Dendritic cell treated with granulocyte-macrophage colony-stimulating factor and Interleukin-4, amounts not matched to agents 40 ng/mL and 50 ng/mL, for 4 days (primary cell): ENCODE measurements at regions not wholly inside any gene's neighbourhood (a gene's known extent, or its start where the extent isn't known, plus 50 kb on each side); places are given as distances from the start of the nearest gene placed in this dataset.

Experiments
- H3K27ac Mint-ChIP-seq: one replicate; pipeline ENCODE4 v1.8.0; 2022; ENCODE audit warnings: mild to moderate bottlenecking, mixed read lengths
- H3K27me3 Mint-ChIP-seq: one replicate; pipeline ENCODE4 v1.8.0; 2022; ENCODE audit warnings: mild to moderate bottlenecking, mixed read lengths
- H3K36me3 Mint-ChIP-seq: one replicate; pipeline ENCODE4 v1.8.0; 2022; ENCODE audit warnings: low read depth, mixed read lengths
- H3K4me1 Mint-ChIP-seq: one replicate; pipeline ENCODE4 v1.8.0; 2022; ENCODE audit warnings: low read depth, mixed read lengths
- H3K4me3 Mint-ChIP-seq: one replicate; pipeline ENCODE4 v1.8.0; 2022; ENCODE audit warnings: mild to moderate bottlenecking, moderate library complexity, mixed read lengths
- H3K9me3 Mint-ChIP-seq: one replicate; pipeline ENCODE4 v1.8.0; 2022; ENCODE audit warnings: mixed read lengths
- intact Hi-C: fragments of 100-400 bp; cut with micrococcal nuclease; formaldehyde crosslinking; loops from one replicate; pipeline ENCODE4 v1.15.0; 2022

DNA sequence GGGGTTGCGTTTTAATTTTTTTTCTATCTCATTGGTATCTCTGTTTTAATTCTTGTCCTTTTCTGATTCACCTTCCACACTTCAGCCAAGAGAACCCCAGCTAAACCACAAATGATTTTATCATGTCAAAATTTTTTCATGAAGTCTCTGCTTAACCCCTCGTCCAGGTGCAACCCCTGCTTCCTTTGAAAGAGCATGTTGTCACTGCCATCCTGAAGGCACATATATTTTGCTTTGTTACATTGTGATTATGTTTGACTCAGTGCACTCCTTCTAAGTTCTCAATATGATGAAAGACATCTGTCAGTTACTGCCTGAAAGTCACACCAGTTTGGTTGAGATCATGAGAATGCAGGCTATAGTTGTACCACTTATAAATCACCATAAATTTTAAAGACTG, 99.9 kb upstream of the FMR1 start:
- H3K9me3 Mint-ChIP-seq, result no peaks in the 10 kb centered on the region
- no peak overlapping the region for H3K4me3 Mint-ChIP-seq
- no peaks in the 10 kb centered on the region for H3K4me1 Mint-ChIP-seq
- H3K36me3 Mint-ChIP-seq, result no peaks in the 10 kb centered on the region
- H3K27ac Mint-ChIP-seq, result no peak overlapping the region
- intact Hi-C loops, result no loop called here
- no peaks in the 10 kb centered on the region for H3K27me3 Mint-ChIP-seq

DNA sequence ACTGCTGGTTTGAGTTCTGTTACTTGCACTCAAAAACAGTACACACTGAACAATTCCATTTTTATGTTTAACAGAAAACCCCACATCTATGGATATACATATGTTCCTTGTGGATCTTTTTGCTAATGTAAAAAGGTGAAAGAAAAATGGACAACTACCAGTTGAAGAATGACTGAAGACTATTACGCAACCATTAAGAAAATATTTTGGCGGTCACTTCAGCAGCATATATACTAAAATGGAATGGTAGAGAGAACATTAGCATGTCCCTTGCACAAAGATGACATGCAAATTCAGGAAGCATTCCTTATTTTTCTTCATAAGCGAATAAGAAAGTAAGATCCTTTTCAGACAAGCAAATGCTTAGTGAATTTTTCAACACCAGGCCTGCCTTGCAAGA, 84.6 kb upstream of the FMR1 start:
- intact Hi-C loops, result no loop called here
- H3K9me3 Mint-ChIP-seq, result peaks cover 25% of the 10 kb centered on the region

DNA sequence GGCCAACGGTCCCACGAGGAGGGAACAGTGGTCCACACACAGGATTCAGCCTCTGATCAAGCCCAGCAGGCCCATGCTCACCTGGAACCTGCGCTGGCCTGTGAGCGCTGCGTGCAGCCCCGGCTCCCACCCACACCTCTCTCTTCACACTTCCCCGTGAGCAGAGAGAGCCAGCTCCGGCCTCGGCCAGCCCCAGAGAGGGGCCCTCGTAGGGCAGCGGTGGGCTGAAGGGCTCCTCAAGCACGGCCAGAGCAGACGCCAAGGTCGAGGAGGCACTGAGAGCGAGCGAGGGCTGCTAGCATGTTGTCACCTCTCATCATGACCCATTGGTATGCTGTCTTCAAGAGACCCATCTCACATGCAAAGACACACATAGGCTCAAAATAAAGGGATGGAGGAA, 83.0 kb upstream of the FMR1 start:
- intact Hi-C loops, result no loop called here
- H3K27me3 Mint-ChIP-seq, result peaks cover 1% of the 10 kb centered on the region
- H3K9me3 Mint-ChIP-seq, result peaks cover 19% of the 10 kb centered on the region

More for the DNA sequence above, 84.6 kb upstream of the FMR1 start:
- no peaks in the 10 kb centered on the region for H3K36me3 Mint-ChIP-seq
- no peaks in the 10 kb centered on the region for H3K27me3 Mint-ChIP-seq
- H3K27ac Mint-ChIP-seq, result no peak overlapping the region
- no peak overlapping the region for H3K4me3 Mint-ChIP-seq
- H3K4me1 Mint-ChIP-seq, result no peaks in the 10 kb centered on the region

DNA sequence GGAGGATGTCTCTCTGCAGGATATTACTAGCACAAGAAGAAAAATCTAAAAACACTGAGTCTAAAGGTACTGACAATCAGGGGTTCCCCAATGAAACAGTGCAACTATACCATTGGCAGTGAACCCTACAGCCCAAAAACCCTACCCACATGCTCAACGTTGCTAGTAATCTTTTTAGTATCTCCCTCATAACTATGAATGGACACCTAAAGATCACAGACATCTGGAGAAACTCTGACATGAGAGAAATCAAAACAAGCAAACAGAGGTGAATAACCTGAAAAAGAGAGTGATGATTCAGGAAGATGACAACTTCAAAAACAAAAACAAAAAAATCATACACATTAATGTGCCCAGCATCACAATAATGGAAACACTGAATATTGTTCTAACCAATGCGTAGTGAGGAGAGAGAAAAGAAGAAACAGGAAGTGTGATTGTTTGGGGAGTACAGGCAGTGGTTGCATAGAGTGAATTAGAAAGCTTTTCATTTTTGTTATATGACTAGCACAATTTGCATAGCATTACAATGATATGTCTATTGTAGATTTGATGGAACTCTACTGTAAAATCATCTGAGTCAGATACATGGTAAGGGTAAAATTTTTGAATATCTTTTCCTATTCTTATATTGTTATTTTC, 78.9 kb upstream of the FMR1 start:
- H3K36me3 Mint-ChIP-seq, result no peaks in the 10 kb centered on the region
- H3K9me3 Mint-ChIP-seq, result peaks cover 19% of the 10 kb centered on the region
- no peak overlapping the region for H3K27ac Mint-ChIP-seq
- H3K27me3 Mint-ChIP-seq, result peaks cover 2% of the 10 kb centered on the region
- intact Hi-C loops, result no loop called here
- no peak overlapping the region for H3K4me3 Mint-ChIP-seq
- no peaks in the 10 kb centered on the region for H3K4me1 Mint-ChIP-seq

More for the DNA sequence above, 83.0 kb upstream of the FMR1 start:
- H3K36me3 Mint-ChIP-seq, result no peaks in the 10 kb centered on the region
- no peak overlapping the region for H3K4me3 Mint-ChIP-seq
- H3K4me1 Mint-ChIP-seq, result no peaks in the 10 kb centered on the region
- no peak overlapping the region for H3K27ac Mint-ChIP-seq

DNA sequence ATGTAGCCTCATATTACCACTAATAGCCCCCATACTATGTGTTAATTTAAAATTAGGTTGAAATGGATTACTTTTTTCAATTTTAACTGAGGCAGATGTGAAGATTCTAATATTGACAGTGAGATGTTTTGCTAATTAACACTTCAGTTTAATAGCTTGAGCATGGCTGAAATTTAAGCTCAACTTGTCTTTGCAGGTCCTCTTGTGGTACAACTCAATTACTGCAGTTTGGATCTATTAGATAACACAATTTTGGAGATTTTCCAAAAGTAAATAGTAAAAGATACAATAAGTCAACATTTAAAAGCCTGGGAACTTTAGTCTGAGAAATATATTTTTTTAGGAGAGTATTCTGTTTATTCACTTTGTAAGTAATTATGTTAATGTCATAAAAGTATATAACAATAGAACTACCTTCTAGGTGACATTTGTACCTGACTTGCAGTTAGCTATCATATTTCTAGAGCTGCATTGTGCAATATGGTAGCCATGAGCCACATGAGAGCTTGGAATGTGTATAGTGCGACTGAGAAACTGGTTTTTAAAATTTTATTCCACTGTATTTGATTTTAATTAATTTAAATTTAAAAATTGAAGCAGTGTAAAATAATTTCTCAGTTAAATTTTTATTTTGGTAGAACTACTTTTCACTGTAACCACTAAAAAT, 73.1 kb upstream of the FMR1 start:
- no peak overlapping the region for H3K27ac Mint-ChIP-seq
- H3K36me3 Mint-ChIP-seq, result no peaks in the 10 kb centered on the region
- H3K4me3 Mint-ChIP-seq, result no peak overlapping the region
- intact Hi-C loops, result no loop called here
- peaks cover 1% of the 10 kb centered on the region for H3K27me3 Mint-ChIP-seq
- H3K9me3 Mint-ChIP-seq, result no peaks in the 10 kb centered on the region
- no peaks in the 10 kb centered on the region for H3K4me1 Mint-ChIP-seq

DNA sequence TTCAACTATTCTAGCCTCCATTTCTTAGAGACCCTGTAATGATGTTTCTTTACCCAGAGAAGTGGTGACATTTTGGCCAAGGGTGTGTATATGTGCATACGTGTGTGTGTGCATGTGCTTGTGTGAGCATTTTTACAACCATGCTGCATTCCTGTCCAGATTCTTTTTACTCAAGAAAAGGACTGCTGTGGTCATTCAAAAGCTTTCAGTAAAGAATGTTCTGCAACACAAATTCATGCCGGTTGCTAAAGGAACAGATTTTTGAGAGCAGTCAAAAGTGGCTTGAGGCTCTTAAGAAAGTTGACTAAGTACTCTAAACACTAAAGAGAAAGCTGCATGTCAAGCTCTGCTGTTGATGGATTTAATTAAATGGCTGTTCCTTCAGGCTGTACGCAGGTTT, 65.0 kb upstream of the FMR1 start:
- intact Hi-C loops, result no loop called here
- Mint-ChIP-seq H3K4me1 (no peaks in the 10 kb centered on the region), H3K27ac (no peak overlapping the region), H3K9me3 (no peaks in the 10 kb centered on the region), H3K27me3 (no peaks in the 10 kb centered on the region), H3K4me3 (no peak overlapping the region), H3K36me3 (no peaks in the 10 kb centered on the region)

DNA sequence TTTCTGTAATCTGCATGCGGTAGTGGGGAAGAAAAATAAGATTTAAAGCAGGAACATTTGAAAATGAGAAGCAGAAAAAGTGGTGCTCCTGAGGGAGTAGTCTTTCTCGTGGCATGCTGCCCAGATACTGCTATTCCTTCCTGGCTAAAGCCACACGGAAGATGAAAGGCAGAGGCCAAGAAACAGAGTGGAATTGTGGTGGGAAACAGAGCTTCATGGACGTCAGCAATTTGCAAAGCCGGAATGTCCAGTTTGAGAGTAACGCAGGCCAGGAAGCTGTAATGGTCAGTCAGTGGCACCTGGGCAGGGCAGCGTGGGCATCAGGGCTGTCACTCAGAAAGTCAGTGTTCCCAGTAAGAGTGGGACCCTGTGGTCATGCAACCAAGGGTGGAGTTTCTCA, 63.7 kb upstream of the FMR1 start:
- H3K36me3 Mint-ChIP-seq, result no peaks in the 10 kb centered on the region
- H3K4me1 Mint-ChIP-seq, result no peaks in the 10 kb centered on the region
- no peaks in the 10 kb centered on the region for H3K9me3 Mint-ChIP-seq
- H3K27ac Mint-ChIP-seq, result no peak overlapping the region
- H3K4me3 Mint-ChIP-seq, result no peak overlapping the region
- peaks cover 2% of the 10 kb centered on the region for H3K27me3 Mint-ChIP-seq
- intact Hi-C loops, result no loop called here

DNA sequence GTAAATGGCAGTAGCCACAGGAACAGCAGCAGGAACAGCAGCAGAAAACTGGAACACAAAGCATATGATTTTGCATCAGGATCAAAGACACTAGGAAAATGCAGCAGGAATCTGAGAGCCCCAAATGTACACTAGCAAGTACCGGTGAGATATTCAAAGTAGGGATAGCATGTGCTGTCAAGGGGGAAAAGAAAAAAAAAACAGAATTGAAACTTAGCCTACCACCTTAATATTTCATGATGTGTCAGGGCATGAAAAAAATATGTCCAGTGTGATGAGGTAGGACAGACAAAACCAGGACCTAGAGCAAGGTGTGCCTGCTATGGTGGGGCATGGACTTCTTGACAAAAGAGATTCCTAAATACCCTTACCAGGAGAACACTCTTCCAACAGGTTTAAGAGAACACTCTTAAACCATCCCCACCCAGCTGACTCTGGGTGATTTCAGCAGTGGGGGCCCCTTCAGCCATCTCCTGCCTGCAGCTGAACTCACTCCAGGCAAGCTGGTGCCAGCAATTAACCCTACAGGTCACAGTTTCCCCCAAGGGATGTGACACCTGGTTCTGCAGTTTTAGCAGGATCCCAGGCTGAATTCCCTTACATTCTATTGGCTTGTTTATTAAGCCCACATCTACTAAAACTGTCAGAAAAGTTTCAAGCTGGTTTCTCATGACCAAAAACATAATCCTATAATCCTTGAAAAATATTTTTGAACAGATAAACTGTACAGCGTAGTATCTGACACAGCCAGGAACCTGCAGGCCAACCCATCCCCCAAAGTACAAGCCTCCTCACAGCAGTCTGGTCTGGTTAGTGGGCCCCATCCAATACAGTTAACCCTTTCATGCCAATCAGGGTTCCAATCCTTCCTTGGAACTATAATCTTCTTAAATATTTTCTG, 62.9 kb upstream of the FMR1 start:
- H3K4me1 Mint-ChIP-seq, result no peaks in the 10 kb centered on the region
- no peak overlapping the region for H3K27ac Mint-ChIP-seq
- H3K27me3 Mint-ChIP-seq, result peaks cover 4% of the 10 kb centered on the region
- no peak overlapping the region for H3K4me3 Mint-ChIP-seq
- no peaks in the 10 kb centered on the region for H3K36me3 Mint-ChIP-seq
- no peaks in the 10 kb centered on the region for H3K9me3 Mint-ChIP-seq
- intact Hi-C loops, result no loop called here

DNA sequence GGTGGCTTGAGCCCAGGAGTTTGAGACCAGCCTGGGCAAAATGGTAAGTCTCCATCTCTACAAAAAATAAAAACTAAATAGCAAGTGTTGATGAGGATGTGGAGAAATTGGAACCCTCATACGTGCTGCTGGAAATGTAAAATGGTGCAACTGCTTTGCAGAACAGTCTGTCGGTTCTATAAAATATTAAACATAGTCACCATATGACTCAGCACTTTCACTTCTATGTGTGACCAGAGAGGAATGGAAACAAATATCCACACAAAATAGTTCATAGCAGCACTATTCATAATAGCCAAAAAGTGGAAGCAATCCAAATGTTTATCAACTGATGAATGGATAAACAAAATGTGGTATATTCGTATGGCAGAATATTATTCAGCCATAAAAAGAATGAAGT, 60.8 kb upstream of the FMR1 start:
- Mint-ChIP-seq H3K9me3 (no peaks in the 10 kb centered on the region), H3K36me3 (no peaks in the 10 kb centered on the region)

DNA sequence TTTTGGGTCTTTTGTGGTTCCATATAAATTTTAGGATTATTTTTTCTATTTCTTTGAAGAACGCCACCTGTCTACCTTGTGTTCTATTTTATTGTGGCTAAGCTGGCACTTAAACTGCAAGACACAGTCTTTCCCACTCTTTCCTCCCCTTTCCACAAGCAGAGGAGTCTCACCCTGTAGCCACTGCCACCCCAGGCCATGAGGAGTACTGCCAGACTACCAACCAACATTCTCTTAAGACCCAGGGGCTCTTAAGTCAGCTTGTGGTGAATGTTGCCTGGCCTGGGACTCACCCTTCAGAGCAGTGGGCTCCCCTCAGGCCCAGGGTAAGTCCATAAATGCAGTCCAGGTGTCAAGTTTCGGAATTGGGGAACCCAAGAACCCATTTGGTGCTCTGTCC, 58.0 kb upstream of the FMR1 start:
- no peak overlapping the region for H3K4me3 Mint-ChIP-seq
- H3K36me3 Mint-ChIP-seq, result no peaks in the 10 kb centered on the region
- H3K4me1 Mint-ChIP-seq, result no peaks in the 10 kb centered on the region
- no peaks in the 10 kb centered on the region for H3K9me3 Mint-ChIP-seq
- intact Hi-C loops, result no loop called here
- no peak overlapping the region for H3K27ac Mint-ChIP-seq
- peaks cover 4% of the 10 kb centered on the region for H3K27me3 Mint-ChIP-seq

More for the DNA sequence above, 60.8 kb upstream of the FMR1 start:
- Mint-ChIP-seq H3K4me1 (no peaks in the 10 kb centered on the region), H3K27me3 (peaks cover 4% of the 10 kb centered on the region), H3K4me3 (no peak overlapping the region), H3K27ac (no peak overlapping the region)
- intact Hi-C loops, result no loop called here

DNA sequence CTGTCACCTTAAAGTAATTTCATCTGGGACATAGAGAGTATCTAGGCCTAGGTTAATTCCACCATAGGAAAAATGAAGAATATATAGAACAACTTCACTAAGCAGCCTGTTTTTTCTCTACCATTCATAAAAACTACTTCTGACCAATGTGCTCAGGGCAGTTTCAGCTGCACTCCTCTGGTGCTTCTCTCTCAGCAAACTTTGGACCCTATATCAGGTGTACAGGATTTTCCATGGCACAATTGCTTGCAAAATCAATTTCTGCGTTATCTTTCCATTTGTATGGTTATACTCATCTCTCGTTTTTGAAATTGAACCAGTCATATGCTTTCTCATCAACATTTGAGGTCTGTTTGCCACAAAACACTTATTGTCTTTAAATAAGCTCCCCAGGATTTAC, 52.1 kb upstream of the FMR1 start:
- Mint-ChIP-seq H3K4me3 (no peak overlapping the region), H3K27ac (no peak overlapping the region), H3K9me3 (no peaks in the 10 kb centered on the region), H3K36me3 (no peaks in the 10 kb centered on the region), H3K4me1 (no peaks in the 10 kb centered on the region), H3K27me3 (no peaks in the 10 kb centered on the region)
- intact Hi-C loops, result no loop called here
